SK-N-SH treated with all-trans-retinoic acid at 6 μM for 48 hours (cell line): ENCODE measurements at regions not wholly inside any gene's neighbourhood (a gene's known extent, or its start where the extent isn't known, plus 50 kb on each side); places are given as distances from the start of the nearest gene placed in this dataset.

ENCODE experiments used
- ATAC-seq: fragments of 200-7000 bp; cut with Tn5 transposase; 3 replicates; pipeline ENCODE4 v1.9.1; 2020; ENCODE audit warnings: mild to moderate bottlenecking, moderate library complexity
- ARNTL ChIP-seq: fragments of 450-650 bp; formaldehyde crosslinking; IDR thresholded peaks from 2 replicates; pipeline ENCODE4 v1.5.0; 2020; ENCODE audit warnings: low read depth, mild to moderate bottlenecking, moderate library complexity, borderline replicate concordance
- BACH2 ChIP-seq: fragments of 250-450 bp; sonication (Bioruptor Pico); IDR thresholded peaks from 2 replicates; pipeline ENCODE4 v1.9.0; 2021; ENCODE audit warnings: mild to moderate bottlenecking, borderline replicate concordance
- CREB5 ChIP-seq: fragments of 250-450 bp; sonication (Bioruptor Pico); IDR thresholded peaks from 2 replicates; pipeline ENCODE4 v1.5.1; 2020; ENCODE audit warnings: low read depth, mild to moderate bottlenecking, moderate library complexity
- CSRNP3 ChIP-seq: fragments of 250-450 bp; sonication (Bioruptor Pico); IDR thresholded peaks from 2 replicates; pipeline ENCODE4 v1.5.1; 2021; ENCODE audit warnings: mild to moderate bottlenecking, moderate library complexity
- ESRRG ChIP-seq: fragments of 250-450 bp; sonication (Bioruptor Pico); IDR thresholded peaks from 2 replicates; pipeline ENCODE4 v1.6.1; 2021; ENCODE audit warnings: mild to moderate bottlenecking
- POU6F1 ChIP-seq: fragments of 250-450 bp; sonication (Bioruptor Pico); IDR thresholded peaks from 2 replicates; pipeline ENCODE4 v1.8.0; 2021; ENCODE audit warnings: low read depth, mild to moderate bottlenecking, moderate library complexity, borderline replicate concordance
- PPARA ChIP-seq: fragments of 250-450 bp; sonication (Bioruptor Pico); IDR thresholded peaks from 2 replicates; pipeline ENCODE4 v1.5.0; 2020; ENCODE audit warnings: mild to moderate bottlenecking, borderline replicate concordance
- SNAI2 ChIP-seq: fragments of 250-450 bp; sonication (Bioruptor Pico); IDR thresholded peaks from 2 replicates; pipeline ENCODE4 v1.5.0; 2020; ENCODE audit warnings: mild to moderate bottlenecking, moderate library complexity
- TCF4 ChIP-seq: fragments of 250-450 bp; sonication (Bioruptor Pico); IDR thresholded peaks from 2 replicates; pipeline ENCODE4 v1.8.0; 2021; ENCODE audit warnings: mild to moderate bottlenecking, moderate library complexity, borderline replicate concordance
- TOX ChIP-seq: fragments of 250-450 bp; sonication (Bioruptor Pico); IDR thresholded peaks from 2 replicates; pipeline ENCODE4 v1.8.0; 2021; ENCODE audit warnings: mild to moderate bottlenecking, moderate library complexity, borderline replicate concordance
- TSHZ2 ChIP-seq: fragments of 250-450 bp; sonication (Bioruptor Pico); IDR thresholded peaks from 2 replicates; pipeline ENCODE4 v1.5.0; 2020; ENCODE audit warnings: mild to moderate bottlenecking, moderate library complexity
- ZC3H10 ChIP-seq: fragments of 250-450 bp; sonication (Bioruptor Pico); IDR thresholded peaks from 2 replicates; pipeline ENCODE4 v1.5.1; 2021; ENCODE audit warnings: mild to moderate bottlenecking, moderate library complexity
- ZFP3 ChIP-seq: fragments of 250-450 bp; sonication (Bioruptor Pico); IDR thresholded peaks from 2 replicates; pipeline ENCODE4 v1.5.0; 2020; ENCODE audit warnings: mild to moderate bottlenecking, moderate library complexity
- ZFP30 ChIP-seq: fragments of 450-650 bp; formaldehyde crosslinking; IDR thresholded peaks from 2 replicates; pipeline ENCODE4 v1.5.0; 2022; ENCODE audit warnings: mild to moderate bottlenecking, moderate library complexity
- ZNF565 ChIP-seq: fragments of 450-650 bp; formaldehyde crosslinking; conservative IDR thresholded peaks from 2 replicates; pipeline ENCODE4 v1.5.0; 2020; ENCODE audit warnings: low read depth, mild to moderate bottlenecking, moderate library complexity
- ZNF8 ChIP-seq: fragments of 450-650 bp; formaldehyde crosslinking; IDR thresholded peaks from 2 replicates; pipeline ENCODE4 v1.5.0; 2020; ENCODE audit warnings: mild to moderate bottlenecking, moderate library complexity

DNA sequence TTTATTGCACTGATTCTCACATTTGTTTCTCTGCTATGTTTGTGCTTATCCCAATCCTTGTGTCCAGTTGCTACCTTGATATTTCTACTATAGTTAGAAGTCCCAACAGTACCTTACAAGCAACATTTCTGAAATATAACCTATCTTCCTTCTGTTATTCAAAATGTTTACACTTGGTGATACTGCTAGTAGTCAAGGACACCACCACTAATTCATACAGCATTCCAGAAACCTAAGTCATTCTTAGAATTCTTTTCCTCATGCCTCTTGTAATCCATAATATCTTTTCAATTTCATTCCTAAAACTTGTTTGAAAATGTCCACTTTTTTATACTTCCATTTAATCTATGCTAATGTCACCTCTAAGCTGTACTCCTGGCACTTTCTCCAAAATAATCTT, 2132.1 kb downstream of the NCAM2 start:
- ATAC-seq, result no peak
- no peak for TF ChIP-seq ZC3H10 (CRISPR knock-in tag)
- TF ChIP-seq CSRNP3, result no peak
- no peak for TF ChIP-seq ESRRG (CRISPR knock-in tag)
- no peak for TF ChIP-seq ZNF8
- TF ChIP-seq TCF4 (CRISPR knock-in tag), result no peak
- TF ChIP-seq TOX (CRISPR knock-in tag), result no peak
- TF ChIP-seq BACH2 (CRISPR knock-in tag), result no peak
- no peak for TF ChIP-seq CREB5 (CRISPR knock-in tag)
- no peak for TF ChIP-seq ZFP3 (CRISPR knock-in tag)
- TF ChIP-seq PPARA (CRISPR knock-in tag), result no peak
- TF ChIP-seq SNAI2 (CRISPR knock-in tag), result no peak
- no peak for TF ChIP-seq TSHZ2 (CRISPR knock-in tag)
- TF ChIP-seq POU6F1, result no peak
- TF ChIP-seq, all 23 proteins: peak for 0

DNA sequence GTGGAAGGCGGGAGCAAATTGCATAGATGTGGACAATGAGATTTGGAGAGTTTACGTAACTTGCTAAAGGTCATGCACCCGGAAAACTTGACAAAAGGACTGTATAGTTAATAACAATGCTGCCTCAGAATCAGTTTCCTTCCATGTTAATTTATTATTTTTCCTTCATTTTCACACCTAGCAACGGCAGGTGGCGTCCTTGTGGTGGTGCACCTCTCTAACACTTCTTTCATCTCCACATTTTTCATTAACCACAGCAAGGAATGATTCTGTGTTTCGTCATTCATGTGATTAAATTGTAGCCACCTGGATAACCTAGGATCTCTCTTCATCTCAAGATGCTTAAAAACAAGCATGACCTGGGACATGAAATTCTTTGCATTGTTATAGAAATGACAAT, 2133.0 kb downstream of the NCAM2 start:
- ATAC-seq, result no peak
- TF ChIP-seq ZFP3 (CRISPR knock-in tag), result no peak
- no peak for TF ChIP-seq POU6F1
- TF ChIP-seq ZNF565 (CRISPR knock-in tag), result no peak
- TF ChIP-seq ARNTL (CRISPR knock-in tag), result no peak
- TF ChIP-seq TCF4 (CRISPR knock-in tag), result no peak
- TF ChIP-seq PPARA (CRISPR knock-in tag), result no peak
- TF ChIP-seq ZFP30 (CRISPR knock-in tag), result no peak
- no peak for TF ChIP-seq TOX (CRISPR knock-in tag)
- TF ChIP-seq TSHZ2 (CRISPR knock-in tag), result no peak
- TF ChIP-seq CREB5 (CRISPR knock-in tag), result no peak
